ENCODE measurements at regions not wholly inside any gene's neighbourhood (a gene's known extent, or its start where the extent isn't known, plus 50 kb on each side); places are given as distances from the start of the nearest gene placed in this dataset.
"Not testable (repeated sequence)": the region's sequence is repeated elsewhere in the genome, so short reads cannot be mapped to it uniquely, and the experiment has no call there.

DNA sequence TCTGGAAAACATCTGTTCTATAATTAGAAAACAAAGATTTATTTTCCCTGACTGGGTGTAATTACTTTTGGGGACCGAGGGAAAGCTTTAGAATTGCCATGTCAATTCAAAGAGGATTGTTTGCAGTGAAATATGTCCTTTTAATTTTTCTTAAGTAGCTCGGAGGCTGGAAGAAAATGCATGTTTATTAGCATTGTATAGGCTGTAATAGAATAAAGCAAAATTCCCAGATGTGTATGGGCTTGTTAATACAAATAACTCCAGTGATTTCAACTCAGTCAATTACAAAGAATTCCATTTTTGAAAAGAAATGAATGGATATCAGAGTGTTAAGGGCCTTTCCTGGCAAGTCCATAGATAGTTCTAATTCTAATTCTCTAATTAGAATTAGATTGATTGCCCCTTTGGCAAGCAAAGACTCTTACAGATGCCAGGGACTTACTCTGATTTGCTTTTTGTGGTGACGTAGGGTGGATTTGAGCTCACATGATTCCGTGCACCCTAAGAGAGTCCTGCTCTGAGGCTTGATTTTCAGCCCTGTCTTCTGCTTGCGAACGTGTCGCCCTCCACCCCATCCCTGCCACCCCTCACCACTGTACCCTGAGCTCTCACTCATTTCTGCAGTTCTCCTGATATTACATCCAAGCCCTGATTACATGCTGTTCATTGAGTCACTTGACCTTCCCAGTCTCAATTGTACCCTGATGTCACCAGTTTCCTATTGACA is 70.0 kb upstream of the FAM20A start:
- H3K36me3 ChIP-seq (ENCODE audit: control insufficient read depth in 1 of 2, insufficient read depth in 2 of 2, low read length in 2 of 2): no peaks in the 10 kb centered on the region

DNA sequence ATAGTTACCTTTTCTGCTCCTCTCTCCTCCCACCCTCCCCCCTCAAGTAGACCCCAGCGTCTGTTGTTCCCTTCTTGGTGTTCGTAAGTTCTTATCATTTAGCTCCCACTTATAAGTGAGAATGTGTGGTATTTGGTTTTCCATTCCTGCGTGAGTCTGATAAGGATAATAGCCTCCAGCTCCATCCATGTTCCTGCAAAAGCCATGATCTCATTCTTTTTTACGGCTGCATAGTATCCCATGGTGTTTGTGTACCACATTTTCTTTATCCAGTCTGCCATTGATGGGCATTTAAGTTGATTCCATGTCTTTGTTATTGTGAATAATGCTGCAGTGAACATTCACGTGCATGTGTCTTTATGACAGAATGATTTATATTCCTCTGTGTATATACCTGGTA is 65.3 kb upstream of the FAM20A start:
- WGBS (ENCODE audit: extremely low coverage, insufficient coverage, insufficient read length): no CpG with 5 or more reads among the region's 5 CpGs
- H3K9me3 ChIP-seq (ENCODE audit: insufficient read depth, low read depth, low read length); H4K8ac ChIP-seq (ENCODE audit: low read depth, low read length); H3K23ac ChIP-seq (ENCODE audit: low read length); H3K14ac ChIP-seq (ENCODE audit: low read length); H3K79me2 ChIP-seq (ENCODE audit: control insufficient read depth, insufficient read depth, low read length, poor library complexity); H2AK5ac ChIP-seq (ENCODE audit: low read length); H2AFZ ChIP-seq (ENCODE audit: insufficient read depth, low read length, poor library complexity); H2BK12ac ChIP-seq (ENCODE audit: low read length); H4K91ac ChIP-seq (ENCODE audit: low read depth, low read length); H3K4me3 ChIP-seq (ENCODE audit: low read depth, low read length); H4K12ac ChIP-seq (ENCODE audit: low read depth, low read length); H3K4me1 ChIP-seq (ENCODE audit: control insufficient read depth in 1 of 2, insufficient read depth in 2 of 2, low read length in 2 of 2); H3K27me3 ChIP-seq (ENCODE audit: insufficient read depth, low read length); H3K27ac ChIP-seq (ENCODE audit: low read depth, low read length); H3K18ac ChIP-seq (ENCODE audit: low read length); H2BK5ac ChIP-seq (ENCODE audit: low read depth, low read length, poor library complexity); H3K4ac ChIP-seq (ENCODE audit: low read depth, low read length); H3K36me3 ChIP-seq (ENCODE audit: control insufficient read depth in 1 of 2, insufficient read depth in 2 of 2, low read length in 2 of 2); H3K9ac ChIP-seq (ENCODE audit: low read length); H3K79me1 ChIP-seq (ENCODE audit: low read length); H2BK120ac ChIP-seq (ENCODE audit: insufficient read depth, low read length, poor library complexity); H3K4me2 ChIP-seq (ENCODE audit: low read length): not testable (repeated sequence)
- peak; percentile 9 to 72 for DNase-seq

More for the DNA sequence above, 70.0 kb upstream of the FAM20A start:
- H3K27me3 ChIP-seq (ENCODE audit: insufficient read depth, low read length): no peaks in the 10 kb centered on the region
- H3K79me2 ChIP-seq (ENCODE audit: control insufficient read depth, insufficient read depth, low read length, poor library complexity): no peaks in the 10 kb centered on the region
- H3K18ac ChIP-seq (ENCODE audit: low read length): no peak overlapping the region
- no peak overlapping the region for H3K23ac ChIP-seq (ENCODE audit: low read length)
- no peak overlapping the region for H2AK5ac ChIP-seq (ENCODE audit: low read length)
- H3K4me3 ChIP-seq (ENCODE audit: low read depth, low read length): no peak overlapping the region
- no peak overlapping the region for H3K14ac ChIP-seq (ENCODE audit: low read length)
- H2BK5ac ChIP-seq (ENCODE audit: low read depth, low read length, poor library complexity): no peak overlapping the region
- no peak overlapping the region for H3K4ac ChIP-seq (ENCODE audit: low read depth, low read length)
- no peak overlapping the region for H2AFZ ChIP-seq (ENCODE audit: insufficient read depth, low read length, poor library complexity)
- no peak overlapping the region for H3K27ac ChIP-seq (ENCODE audit: low read depth, low read length)
- no peaks in the 10 kb centered on the region for H3K9me3 ChIP-seq (ENCODE audit: insufficient read depth, low read depth, low read length)
- H4K91ac ChIP-seq (ENCODE audit: low read depth, low read length): no peak overlapping the region
- H4K8ac ChIP-seq (ENCODE audit: low read depth, low read length): no peak overlapping the region
- H3K4me1 ChIP-seq (ENCODE audit: control insufficient read depth in 1 of 2, insufficient read depth in 2 of 2, low read length in 2 of 2): peaks cover 0 to 7% of the 10 kb centered on the region in 2 experiments
- no peak overlapping the region for H4K12ac ChIP-seq (ENCODE audit: low read depth, low read length)
- H2BK120ac ChIP-seq (ENCODE audit: insufficient read depth, low read length, poor library complexity): no peak overlapping the region
- no peak overlapping the region for H3K4me2 ChIP-seq (ENCODE audit: low read length)
- no peak overlapping the region for H2BK12ac ChIP-seq (ENCODE audit: low read length)
- DNase-seq: no peak
- no CpG with 5 or more reads among the region's 7 CpGs for WGBS (ENCODE audit: extremely low coverage, insufficient coverage, insufficient read length)
- no peak overlapping the region for H3K9ac ChIP-seq (ENCODE audit: low read length)
- H3K79me1 ChIP-seq (ENCODE audit: low read length): no peaks in the 10 kb centered on the region

DNA sequence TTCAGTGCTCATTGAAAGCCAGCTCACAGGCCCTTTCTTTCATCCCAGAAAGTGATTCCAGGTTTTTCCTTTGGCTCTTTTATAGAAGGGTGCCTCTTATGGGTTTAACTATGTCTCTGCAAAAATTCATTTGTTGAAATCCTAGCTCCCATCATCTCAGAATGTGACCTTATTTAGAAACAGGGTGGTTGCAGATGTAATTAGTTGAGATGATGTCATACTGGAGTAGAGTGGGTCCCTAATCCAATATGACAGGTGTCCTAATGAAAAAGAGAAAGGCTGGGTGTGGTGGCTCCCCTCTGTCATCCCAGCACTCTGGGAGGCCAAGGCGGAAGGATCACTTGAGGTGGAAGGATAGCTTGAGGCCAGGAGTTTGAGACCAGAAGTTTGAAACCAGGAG is 64.2 kb upstream of the FAM20A start:
- Histone ChIP-seq H2AK5ac (ENCODE audit: low read length) (no peak overlapping the region), H3K27ac (ENCODE audit: low read depth, low read length) (no peak overlapping the region), H3K4me2 (ENCODE audit: low read length) (no peak overlapping the region), H3K4ac (ENCODE audit: low read depth, low read length) (no peak overlapping the region), H4K12ac (ENCODE audit: low read depth, low read length) (no peak overlapping the region), H3K14ac (ENCODE audit: low read length) (no peak overlapping the region), H2BK5ac (ENCODE audit: low read depth, low read length, poor library complexity) (no peak overlapping the region), H2AFZ (ENCODE audit: insufficient read depth, low read length, poor library complexity) (no peak overlapping the region), H2BK120ac (ENCODE audit: insufficient read depth, low read length, poor library complexity) (no peak overlapping the region), H4K91ac (ENCODE audit: low read depth, low read length) (no peak overlapping the region), H3K9me3 (ENCODE audit: insufficient read depth, low read depth, low read length) (no peaks in the 10 kb centered on the region), H3K79me1 (ENCODE audit: low read length) (no peaks in the 10 kb centered on the region), H4K8ac (ENCODE audit: low read depth, low read length) (no peak overlapping the region), H3K18ac (ENCODE audit: low read length) (no peak overlapping the region), H3K9ac (ENCODE audit: low read length) (no peak overlapping the region), H3K36me3 (ENCODE audit: control insufficient read depth in 1 of 2, insufficient read depth in 2 of 2, low read length in 2 of 2) (no peaks in the 10 kb centered on the region), H3K4me3 (ENCODE audit: low read depth, low read length) (no peak overlapping the region), H2BK12ac (ENCODE audit: low read length) (no peak overlapping the region), H3K79me2 (ENCODE audit: control insufficient read depth, insufficient read depth, low read length, poor library complexity) (no peaks in the 10 kb centered on the region), H3K27me3 (ENCODE audit: insufficient read depth, low read length) (no peaks in the 10 kb centered on the region), H3K23ac (ENCODE audit: low read length) (no peak overlapping the region), H3K4me1 (ENCODE audit: control insufficient read depth in 1 of 2, insufficient read depth in 2 of 2, low read length in 2 of 2) (no peaks in the 10 kb centered on the region)
- no CpG with 5 or more reads among the region's 1 CpG for WGBS (ENCODE audit: extremely low coverage, insufficient coverage, insufficient read length)
- no peak for DNase-seq

DNA sequence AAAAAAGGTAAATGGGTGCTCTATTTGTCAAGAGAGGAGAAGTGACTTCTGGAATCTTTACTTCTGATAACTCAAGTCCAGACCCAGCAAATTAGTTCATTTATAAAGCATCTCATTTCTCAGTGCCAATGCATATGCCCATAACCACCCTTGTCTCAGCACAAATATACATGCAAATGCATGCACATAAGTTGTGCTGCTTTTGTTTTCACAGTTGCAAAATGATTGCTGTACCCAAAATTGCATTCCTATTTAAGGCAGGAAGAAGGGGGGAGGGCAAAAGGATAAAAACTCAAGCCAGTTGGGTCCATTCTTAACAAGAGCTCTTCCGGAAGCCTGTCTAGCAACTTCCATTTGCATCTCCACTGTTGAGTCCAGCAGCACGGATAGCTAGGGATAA is 61.3 kb upstream of the FAM20A start:
- Histone ChIP-seq H3K14ac (ENCODE audit: low read length) (no peak overlapping the region), H3K79me1 (ENCODE audit: low read length) (no peaks in the 10 kb centered on the region), H4K91ac (ENCODE audit: low read depth, low read length) (no peak overlapping the region), H2BK120ac (ENCODE audit: insufficient read depth, low read length, poor library complexity) (no peak overlapping the region), H3K27me3 (ENCODE audit: insufficient read depth, low read length) (no peaks in the 10 kb centered on the region), H3K18ac (ENCODE audit: low read length) (no peak overlapping the region), H2AFZ (ENCODE audit: insufficient read depth, low read length, poor library complexity) (no peak overlapping the region), H4K12ac (ENCODE audit: low read depth, low read length) (no peak overlapping the region), H3K79me2 (ENCODE audit: control insufficient read depth, insufficient read depth, low read length, poor library complexity) (no peaks in the 10 kb centered on the region), H2BK5ac (ENCODE audit: low read depth, low read length, poor library complexity) (no peak overlapping the region), H3K9ac (ENCODE audit: low read length) (no peak overlapping the region), H3K23ac (ENCODE audit: low read length) (no peak overlapping the region), H3K4ac (ENCODE audit: low read depth, low read length) (no peak overlapping the region), H3K9me3 (ENCODE audit: insufficient read depth, low read depth, low read length) (no peaks in the 10 kb centered on the region), H4K8ac (ENCODE audit: low read depth, low read length) (no peak overlapping the region), H3K27ac (ENCODE audit: low read depth, low read length) (no peak overlapping the region), H3K36me3 (ENCODE audit: control insufficient read depth in 1 of 2, insufficient read depth in 2 of 2, low read length in 2 of 2) (no peaks in the 10 kb centered on the region), H3K4me1 (ENCODE audit: control insufficient read depth in 1 of 2, insufficient read depth in 2 of 2, low read length in 2 of 2) (no peaks in the 10 kb centered on the region), H3K4me2 (ENCODE audit: low read length) (no peak overlapping the region), H2AK5ac (ENCODE audit: low read length) (no peak overlapping the region), H2BK12ac (ENCODE audit: low read length) (no peak overlapping the region), H3K4me3 (ENCODE audit: low read depth, low read length) (no peak overlapping the region)
- WGBS (ENCODE audit: extremely low coverage, insufficient coverage, insufficient read length): no CpG with 5 or more reads among the region's 2 CpGs
- DNase-seq: no peak
